Left cardiac atrium (tissue), 4 donors: ENCODE measurements at regions not wholly inside any gene's neighbourhood (a gene's known extent, or its start where the extent isn't known, plus 50 kb on each side); places are given as distances from the start of the nearest gene placed in this dataset.
A peak's percentile ranks its signal among the peaks of the same experiment; 100 is the strongest.

ENCODE experiments used
- ATAC-seq, 2 donors: fragments of 200-7000 bp; cut with Tn5 transposase; one replicate each; pipeline ENCODE4 v1.9.1; 2020; ENCODE audit warnings: mild to moderate bottlenecking in 2 of 2, moderate library complexity in 2 of 2
- DNase-seq: peaks from one replicate; pipeline ENCODE4 v3.0.0-alpha.2; 2020
- intact Hi-C, 2 donors: fragments of 100-400 bp; cut with DNase I; formaldehyde crosslinking; loops; one replicate each; pipeline versions ENCODE4 v1.14.1 to v1.15.1; 2022 to 2023
- donor health status: DM: no; HTN: yes; CAD: no.
- donor health status: DM: no; HTN: yes; CAD: no; lungs with severe emphysema.
- donor health status: DM: yes; HTN: yes; CAD: no.
- donor health status: Dilated cardiomyopathy.

GRCh38 chr15:59953392-59953883, 50.7 kb upstream of the FOXB1 start:
- DNase-seq (no peak), ATAC-seq (no peak)
- intact Hi-C loops: no loop called here

- DNase-seq (no peak), ATAC-seq (no peak)
- intact Hi-C loops: no loop called here
Measured at GRCh38 chr15:59952960-59953359, 51.2 kb upstream of the FOXB1 start.

GRCh38 chr15:59950603-59951388, 53.3 kb upstream of the FOXB1 start:
- ATAC-seq (no peak), DNase-seq (no peak)
- intact Hi-C loops: no loop called here

GRCh38 chr15:59948924-59949613, 55.0 kb upstream of the FOXB1 start:
- intact Hi-C loops: no loop called here
- DNase-seq (no peak), ATAC-seq (no peak)

GRCh38 chr15:59946084-59946483, 58.0 kb upstream of the FOXB1 start:
- ATAC-seq: no peak
- DNase-seq: no peak
- intact Hi-C loops: no loop called here

GRCh38 chr15:59945036-59945435, 59.1 kb upstream of the FOXB1 start:
- no peak for ATAC-seq
- intact Hi-C loops: no loop called here
- no peak for DNase-seq

- DNase-seq (no peak), ATAC-seq (no peak)
- intact Hi-C loops: no loop called here
Measured at GRCh38 chr15:59941612-59942011, 62.5 kb upstream of the FOXB1 start.

GRCh38 chr15:59940928-59941327, 63.2 kb upstream of the FOXB1 start:
- DNase-seq (no peak), ATAC-seq (no peak)
- intact Hi-C loops: no loop called here

- DNase-seq: no peak
- no peak for ATAC-seq
- intact Hi-C loops: no loop called here
Measured at GRCh38 chr15:59940456-59940855, 63.7 kb upstream of the FOXB1 start.

- no peak for ATAC-seq
- intact Hi-C loops: no loop called here
Measured at GRCh38 chr15:59936741-59937140, 67.4 kb upstream of the FOXB1 start.

GRCh38 chr15:59933607-59934006, 70.5 kb upstream of the FOXB1 start:
- DNase-seq (no peak), ATAC-seq (no peak)
- intact Hi-C loops: no loop called here

More at GRCh38 chr15:59936741-59937140, 67.4 kb upstream of the FOXB1 start:
- DNase-seq: no peak

GRCh38 chr15:59931646-59932261, 72.4 kb upstream of the FOXB1 start:
- intact Hi-C loops: no loop called here
- DNase-seq (no peak), ATAC-seq (no peak)

- ATAC-seq (no peak), DNase-seq (no peak)
- intact Hi-C loops: loop anchor here in 1 of 2 donors (10.0 kb wide), 1 partner anchor 130 kb away; no protein-coding TSS in a partner anchor
Measured at GRCh38 chr15:59924812-59925522, 79.1 kb upstream of the FOXB1 start.

- no peak for ATAC-seq
- intact Hi-C loops: loop anchor here in 1 of 2 donors (10.0 kb wide), 1 partner anchor 131 kb away; no protein-coding TSS in a partner anchor
- no peak for DNase-seq
Measured at GRCh38 chr15:59924096-59924495, 80.0 kb upstream of the FOXB1 start.

- DNase-seq: no peak
- intact Hi-C loops: loop anchor here in 1 of 2 donors (10.0 kb wide), 1 partner anchor 131 kb away; no protein-coding TSS in a partner anchor
- no peak for ATAC-seq
Measured at GRCh38 chr15:59923508-59923907, 80.6 kb upstream of the FOXB1 start.

GRCh38 chr15:59918994-59919951, 84.8 kb upstream of the FOXB1 start:
- no peak for DNase-seq
- intact Hi-C loops: no loop called here

GRCh38 chr15:59917504-59918157, 86.5 kb upstream of the FOXB1 start:
- DNase-seq (peak; percentile 49), ATAC-seq (peak; percentile 67 to 85)
- intact Hi-C loops: loop anchor here in 1 of 2 donors (2.0 kb wide), 1 partner anchor 409 kb away; no protein-coding TSS in a partner anchor

More at GRCh38 chr15:59918994-59919951, 84.8 kb upstream of the FOXB1 start:
- peak in 1 of 2 donors; percentile 74 for ATAC-seq

- no peak for DNase-seq
- intact Hi-C loops: no loop called here
- ATAC-seq: no peak
Measured at GRCh38 chr15:59906046-59906445, 98.1 kb upstream of the FOXB1 start.
